BJ (cell line): ENCODE measurements at regions not wholly inside any gene's neighbourhood (a gene's known extent, or its start where the extent isn't known, plus 50 kb on each side); places are given as distances from the start of the nearest gene placed in this dataset.

Experiments
- CTCF ChIA-PET: fragments of 350-600 bp; formaldehyde crosslinking; extraction: SDS; loops from one replicate; lab custom pipeline; 2021; ENCODE audit warnings: antibody characterized with exemption, inconsistent platforms; lab: Yijun Ruan, JAX
- POLR2A ChIA-PET: fragments of 300-600 bp; sonication (Branson Sonifier 250); formaldehyde crosslinking; extraction: SDS; loops from one replicate; lab custom pipeline; 2021; ENCODE audit warnings: antibody characterized with exemption; lab: Charles Lee
- DNase-seq: peaks from one replicate; pipeline ENCODE4 v3.0.0-alpha.2; 2011; ENCODE audit warnings: low read depth
- H3K27me3 ChIP-seq: 2 replicates; pipeline ENCODE4 v1.6.0; 2011; ENCODE audit warnings: low read length; ENCODE audit not compliant: control insufficient read depth, insufficient read depth
- H3K36me3 ChIP-seq: 2 replicates; pipeline ENCODE4 v1.5.1; 2011; ENCODE audit warnings: low read length; ENCODE audit not compliant: control insufficient read depth, insufficient read depth
- H3K4me3 ChIP-seq: 2 replicates; pipeline ENCODE4 v1.5.1; 2011; ENCODE audit warnings: low read depth, mild to moderate bottlenecking, control low read depth, low read length
- TF ChIP-seq, protein P1 (sequence below): IDR thresholded peaks from 2 replicates; pipeline ENCODE4 v1.5.1; 2011; ENCODE audit warnings: low read depth, mild to moderate bottlenecking, control low read depth, inconsistent platforms, low read length, moderate library complexity; ENCODE audit not compliant: insufficient read depth

GRCh38 chr6:82680192-82680591 lies 316.6 kb downstream of the TPBG start:
- H3K36me3 ChIP-seq: no peaks in the 10 kb centered on the region

DNA sequence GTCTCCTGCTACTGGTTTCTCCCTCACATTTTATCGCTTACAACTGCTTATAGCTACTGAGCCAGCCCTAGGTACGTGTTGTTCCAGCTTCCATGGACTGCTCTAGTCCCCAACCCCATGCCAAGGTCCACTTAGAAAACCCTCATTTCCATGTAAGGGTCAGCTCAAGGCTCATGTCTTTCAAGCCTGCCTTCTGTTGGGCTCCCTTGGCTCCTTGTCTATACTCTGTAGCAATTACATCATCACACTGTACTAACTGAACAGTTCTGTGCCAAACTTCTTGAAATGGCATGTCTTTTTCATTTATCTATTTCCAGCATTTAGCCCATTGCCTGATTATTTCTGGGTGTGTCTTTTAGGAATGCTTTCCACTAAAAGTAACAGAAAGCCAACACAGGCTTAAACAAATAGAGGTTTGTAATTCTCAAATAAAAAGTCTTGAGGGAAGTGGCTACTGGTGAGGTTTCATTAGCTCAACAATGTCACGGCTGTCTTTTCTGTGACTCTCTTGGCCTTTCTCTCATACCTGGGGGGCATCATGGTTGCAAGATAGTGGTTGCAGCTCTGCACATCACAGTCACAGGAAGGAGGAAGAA lies 317.6 kb downstream of the TPBG start:
- CTCF ChIA-PET: interaction anchor here (1.1 to 1.6 kb wide), 2 partner anchors 10 to 31 kb away, joined by 4 to 5 read pairs; no protein-coding TSS in a partner anchor
- Histone ChIP-seq H3K27me3 (no peaks in the 10 kb centered on the region; the same call in 1 of the 2 replicates), H3K36me3 (no peaks in the 10 kb centered on the region), H3K4me3 (no peak overlapping the region)
- TF ChIP-seq, protein P1, sequence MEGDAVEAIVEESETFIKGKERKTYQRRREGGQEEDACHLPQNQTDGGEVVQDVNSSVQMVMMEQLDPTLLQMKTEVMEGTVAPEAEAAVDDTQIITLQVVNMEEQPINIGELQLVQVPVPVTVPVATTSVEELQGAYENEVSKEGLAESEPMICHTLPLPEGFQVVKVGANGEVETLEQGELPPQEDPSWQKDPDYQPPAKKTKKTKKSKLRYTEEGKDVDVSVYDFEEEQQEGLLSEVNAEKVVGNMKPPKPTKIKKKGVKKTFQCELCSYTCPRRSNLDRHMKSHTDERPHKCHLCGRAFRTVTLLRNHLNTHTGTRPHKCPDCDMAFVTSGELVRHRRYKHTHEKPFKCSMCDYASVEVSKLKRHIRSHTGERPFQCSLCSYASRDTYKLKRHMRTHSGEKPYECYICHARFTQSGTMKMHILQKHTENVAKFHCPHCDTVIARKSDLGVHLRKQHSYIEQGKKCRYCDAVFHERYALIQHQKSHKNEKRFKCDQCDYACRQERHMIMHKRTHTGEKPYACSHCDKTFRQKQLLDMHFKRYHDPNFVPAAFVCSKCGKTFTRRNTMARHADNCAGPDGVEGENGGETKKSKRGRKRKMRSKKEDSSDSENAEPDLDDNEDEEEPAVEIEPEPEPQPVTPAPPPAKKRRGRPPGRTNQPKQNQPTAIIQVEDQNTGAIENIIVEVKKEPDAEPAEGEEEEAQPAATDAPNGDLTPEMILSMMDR: no peak
- no peak for DNase-seq
- POLR2A ChIA-PET: no interaction called here

More at GRCh38 chr6:82680192-82680591, 316.6 kb downstream of the TPBG start:
- CTCF ChIA-PET: interaction anchor here (1.6 kb wide), 1 partner anchor 32 kb away, joined by 5 read pairs; no protein-coding TSS in a partner anchor
- POLR2A ChIA-PET: no interaction called here
- H3K4me3 ChIP-seq: no peak overlapping the region
- H3K27me3 ChIP-seq: no peaks in the 10 kb centered on the region; the same call in 1 of the 2 replicates
- TF ChIP-seq, protein P1: no peak
- no peak for DNase-seq

DNA sequence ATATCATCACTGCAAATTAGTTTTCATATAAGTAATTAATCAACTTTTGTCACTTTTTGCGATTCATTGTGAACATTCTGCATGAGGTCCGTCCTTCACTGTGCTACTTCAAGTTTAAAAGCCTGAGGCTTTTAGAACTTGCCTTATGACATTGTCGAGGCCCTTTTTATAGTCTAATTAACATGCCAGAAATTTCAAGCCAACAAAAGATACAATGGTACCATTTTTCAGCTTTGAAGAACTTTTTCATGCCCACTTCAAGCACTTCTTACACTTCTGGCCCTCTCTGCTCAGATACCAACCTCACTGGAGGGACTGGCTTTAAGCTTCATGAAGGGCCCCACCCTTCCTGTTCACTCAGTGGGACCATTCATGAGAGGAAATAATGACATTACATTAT lies 323.1 kb downstream of the TPBG start:
- Histone ChIP-seq H3K27me3 (no peaks in the 10 kb centered on the region; the same call in 1 of the 2 replicates), H3K36me3 (no peaks in the 10 kb centered on the region), H3K4me3 (no peak overlapping the region)
- ChIA-PET POLR2A (no interaction called here), CTCF (no interaction called here)
- TF ChIP-seq, protein P1: no peak
- no peak for DNase-seq

DNA sequence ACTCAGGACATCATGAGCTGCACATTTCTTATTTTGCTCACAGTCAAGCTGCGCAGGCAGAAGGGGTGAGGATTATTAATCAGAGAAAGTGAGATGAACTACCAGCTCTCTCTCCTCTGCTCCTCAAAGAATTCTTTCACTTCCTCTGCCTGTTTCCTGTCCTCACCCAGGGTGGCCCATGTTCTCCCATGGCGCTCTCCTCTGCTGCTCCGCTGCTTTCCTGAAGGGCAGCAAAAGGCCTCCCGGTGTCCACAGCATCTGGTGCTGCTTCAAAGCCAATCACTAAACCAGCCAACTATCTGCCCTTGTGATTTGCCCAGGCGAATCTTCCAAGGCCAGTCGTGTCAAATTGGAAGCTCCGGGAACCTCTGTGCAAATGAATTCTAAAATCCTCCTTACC lies 324.2 kb downstream of the TPBG start:
- Histone ChIP-seq H3K36me3 (no peaks in the 10 kb centered on the region), H3K4me3 (no peak overlapping the region), H3K27me3 (no peaks in the 10 kb centered on the region)
- ChIA-PET CTCF (no interaction called here), POLR2A (no interaction called here)
- no peak for DNase-seq
- TF ChIP-seq, protein P1: no peak

DNA sequence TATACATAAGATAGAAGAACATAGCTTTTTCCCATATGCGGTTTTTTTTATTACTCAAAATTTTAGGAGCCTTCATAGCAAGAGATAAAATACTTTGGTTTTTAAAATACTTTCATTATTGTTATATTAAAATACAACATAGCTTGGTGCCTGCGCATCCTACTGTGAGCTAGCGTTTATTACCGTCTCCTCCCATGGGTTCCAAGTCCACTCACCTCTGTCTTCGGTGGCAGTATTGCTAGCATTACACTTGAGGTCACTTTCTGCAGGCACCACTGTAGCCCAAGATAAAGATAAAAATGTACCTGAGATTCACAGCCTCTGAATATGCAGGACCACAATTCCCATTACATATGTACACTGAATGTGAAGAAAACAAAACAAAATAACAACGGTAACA lies 326.7 kb downstream of the TPBG start:
- Histone ChIP-seq H3K36me3 (no peaks in the 10 kb centered on the region), H3K4me3 (no peak overlapping the region), H3K27me3 (no peaks in the 10 kb centered on the region; the same call in 1 of the 2 replicates)
- ChIA-PET CTCF (no interaction called here), POLR2A (no interaction called here)
- no peak for DNase-seq
- TF ChIP-seq, protein P1: no peak
